ENCODE measurements at regions not wholly inside any gene's neighbourhood (a gene's known extent, or its start where the extent isn't known, plus 50 kb on each side); places are given as distances from the start of the nearest gene placed in this dataset.

DNA sequence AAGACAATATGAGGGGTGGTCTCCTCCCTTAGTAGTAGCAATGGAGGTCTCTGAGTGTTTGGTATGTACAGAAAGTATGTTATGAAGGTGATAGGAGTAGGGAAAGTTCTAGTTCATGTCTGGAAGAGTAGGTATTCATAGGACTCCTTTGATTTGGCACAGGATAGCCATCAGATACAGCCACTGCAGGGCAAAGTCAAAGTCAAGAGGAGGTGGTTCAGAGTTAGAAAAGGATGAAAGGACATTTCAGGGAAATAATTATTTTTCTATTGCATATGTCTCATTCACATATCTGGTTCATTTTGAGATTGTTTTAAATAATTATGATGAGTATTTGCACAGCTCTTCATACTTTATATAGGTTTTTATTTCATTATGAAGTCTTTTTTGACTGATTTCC, 381.1 kb downstream of the MFSD1 start:
- POLR2A ChIA-PET = no interaction called here

DNA sequence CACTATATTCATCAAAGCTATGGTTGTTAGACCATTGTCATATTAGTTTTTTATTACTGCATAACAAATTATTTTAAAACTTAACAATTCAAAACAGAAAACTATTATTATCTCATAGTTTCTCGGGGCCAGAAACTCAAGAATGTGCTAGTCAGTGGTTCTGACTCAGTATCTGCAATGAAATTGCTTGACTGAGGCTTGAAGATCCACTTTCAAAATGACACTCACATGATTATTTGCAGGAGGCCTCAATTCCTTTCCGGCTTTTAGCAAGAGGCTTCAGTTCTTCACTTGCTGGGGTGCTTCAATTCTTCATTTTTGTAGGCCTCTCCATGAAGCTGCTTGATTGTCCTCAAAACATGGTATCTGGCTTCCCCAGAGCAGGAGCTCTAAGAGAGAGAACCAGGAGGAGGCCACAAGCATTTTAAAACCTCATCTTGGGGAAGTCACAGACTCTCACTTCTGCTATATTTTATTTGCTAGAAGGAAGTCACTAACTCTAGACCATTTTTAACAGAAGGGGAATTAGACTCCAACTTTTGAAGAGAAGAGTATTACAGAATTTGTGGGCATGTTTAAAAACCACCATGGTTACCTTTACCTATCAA, 383.7 kb downstream of the MFSD1 start:
- ChIA-PET CTCF (interaction anchor here (1.7 kb wide), 1 partner anchor 10 kb away, joined by 3 read pairs; no protein-coding TSS in a partner anchor), POLR2A (no interaction called here)
- no peaks in the 10 kb centered on the region for H3K79me2 ChIP-seq (ENCODE audit: insufficient read depth)
- H3K9me2 ChIP-seq = no peaks in the 10 kb centered on the region
- H3K36me3 ChIP-seq (replicated peaks in 1 of 2; ENCODE audit: control insufficient read depth in 1 of 2, insufficient read depth in 2 of 2, low read length in 1 of 2) = no peaks in the 10 kb centered on the region
- no peak overlapping the region for H3K4me2 ChIP-seq
- no peak for DNase-seq
- H3K27ac ChIP-seq (ENCODE audit: low read depth in 2 of 2, low read length in 1 of 2) = no peak overlapping the region
- TF ChIP-seq, protein P1, sequence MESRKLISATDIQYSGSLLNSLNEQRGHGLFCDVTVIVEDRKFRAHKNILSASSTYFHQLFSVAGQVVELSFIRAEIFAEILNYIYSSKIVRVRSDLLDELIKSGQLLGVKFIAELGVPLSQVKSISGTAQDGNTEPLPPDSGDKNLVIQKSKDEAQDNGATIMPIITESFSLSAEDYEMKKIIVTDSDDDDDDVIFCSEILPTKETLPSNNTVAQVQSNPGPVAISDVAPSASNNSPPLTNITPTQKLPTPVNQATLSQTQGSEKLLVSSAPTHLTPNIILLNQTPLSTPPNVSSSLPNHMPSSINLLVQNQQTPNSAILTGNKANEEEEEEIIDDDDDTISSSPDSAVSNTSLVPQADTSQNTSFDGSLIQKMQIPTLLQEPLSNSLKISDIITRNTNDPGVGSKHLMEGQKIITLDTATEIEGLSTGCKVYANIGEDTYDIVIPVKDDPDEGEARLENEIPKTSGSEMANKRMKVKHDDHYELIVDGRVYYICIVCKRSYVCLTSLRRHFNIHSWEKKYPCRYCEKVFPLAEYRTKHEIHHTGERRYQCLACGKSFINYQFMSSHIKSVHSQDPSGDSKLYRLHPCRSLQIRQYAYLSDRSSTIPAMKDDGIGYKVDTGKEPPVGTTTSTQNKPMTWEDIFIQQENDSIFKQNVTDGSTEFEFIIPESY (IDR thresholded peaks at IDR 0.05; ENCODE audit: borderline replicate concordance, low read depth) = no peak
- TF ChIP-seq POLR2AphosphoS5 (IDR thresholded peaks at IDR 0.05; ENCODE audit: low read depth, low read length) (no peak), EZH2phosphoT487 (IDR thresholded peaks at IDR 0.05; ENCODE audit: borderline replicate concordance, low read depth) (no peak), FOXJ3 (CRISPR knock-in tag; IDR thresholded peaks at IDR 0.05) (no peak), MXI1 (IDR thresholded peaks at IDR 0.05; ENCODE audit: low read depth, low read length) (no peak), GABPA (IDR thresholded peaks at IDR 0.05; ENCODE audit: low read depth) (no peak), ELF1 (IDR thresholded peaks at IDR 0.05) (no peak)
- TF ChIP-seq, protein P2, sequence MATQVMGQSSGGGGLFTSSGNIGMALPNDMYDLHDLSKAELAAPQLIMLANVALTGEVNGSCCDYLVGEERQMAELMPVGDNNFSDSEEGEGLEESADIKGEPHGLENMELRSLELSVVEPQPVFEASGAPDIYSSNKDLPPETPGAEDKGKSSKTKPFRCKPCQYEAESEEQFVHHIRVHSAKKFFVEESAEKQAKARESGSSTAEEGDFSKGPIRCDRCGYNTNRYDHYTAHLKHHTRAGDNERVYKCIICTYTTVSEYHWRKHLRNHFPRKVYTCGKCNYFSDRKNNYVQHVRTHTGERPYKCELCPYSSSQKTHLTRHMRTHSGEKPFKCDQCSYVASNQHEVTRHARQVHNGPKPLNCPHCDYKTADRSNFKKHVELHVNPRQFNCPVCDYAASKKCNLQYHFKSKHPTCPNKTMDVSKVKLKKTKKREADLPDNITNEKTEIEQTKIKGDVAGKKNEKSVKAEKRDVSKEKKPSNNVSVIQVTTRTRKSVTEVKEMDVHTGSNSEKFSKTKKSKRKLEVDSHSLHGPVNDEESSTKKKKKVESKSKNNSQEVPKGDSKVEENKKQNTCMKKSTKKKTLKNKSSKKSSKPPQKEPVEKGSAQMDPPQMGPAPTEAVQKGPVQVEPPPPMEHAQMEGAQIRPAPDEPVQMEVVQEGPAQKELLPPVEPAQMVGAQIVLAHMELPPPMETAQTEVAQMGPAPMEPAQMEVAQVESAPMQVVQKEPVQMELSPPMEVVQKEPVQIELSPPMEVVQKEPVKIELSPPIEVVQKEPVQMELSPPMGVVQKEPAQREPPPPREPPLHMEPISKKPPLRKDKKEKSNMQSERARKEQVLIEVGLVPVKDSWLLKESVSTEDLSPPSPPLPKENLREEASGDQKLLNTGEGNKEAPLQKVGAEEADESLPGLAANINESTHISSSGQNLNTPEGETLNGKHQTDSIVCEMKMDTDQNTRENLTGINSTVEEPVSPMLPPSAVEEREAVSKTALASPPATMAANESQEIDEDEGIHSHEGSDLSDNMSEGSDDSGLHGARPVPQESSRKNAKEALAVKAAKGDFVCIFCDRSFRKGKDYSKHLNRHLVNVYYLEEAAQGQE (IDR thresholded peaks at IDR 0.05; ENCODE audit: low read depth, low read length) = no peak
- TF ChIP-seq, protein P3, sequence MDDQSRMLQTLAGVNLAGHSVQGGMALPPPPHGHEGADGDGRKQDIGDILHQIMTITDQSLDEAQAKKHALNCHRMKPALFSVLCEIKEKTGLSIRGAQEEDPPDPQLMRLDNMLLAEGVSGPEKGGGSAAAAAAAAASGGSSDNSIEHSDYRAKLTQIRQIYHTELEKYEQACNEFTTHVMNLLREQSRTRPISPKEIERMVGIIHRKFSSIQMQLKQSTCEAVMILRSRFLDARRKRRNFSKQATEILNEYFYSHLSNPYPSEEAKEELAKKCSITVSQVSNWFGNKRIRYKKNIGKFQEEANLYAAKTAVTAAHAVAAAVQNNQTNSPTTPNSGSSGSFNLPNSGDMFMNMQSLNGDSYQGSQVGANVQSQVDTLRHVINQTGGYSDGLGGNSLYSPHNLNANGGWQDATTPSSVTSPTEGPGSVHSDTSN (IDR thresholded peaks at IDR 0.05) = no peak
- TF ChIP-seq, protein P4, sequence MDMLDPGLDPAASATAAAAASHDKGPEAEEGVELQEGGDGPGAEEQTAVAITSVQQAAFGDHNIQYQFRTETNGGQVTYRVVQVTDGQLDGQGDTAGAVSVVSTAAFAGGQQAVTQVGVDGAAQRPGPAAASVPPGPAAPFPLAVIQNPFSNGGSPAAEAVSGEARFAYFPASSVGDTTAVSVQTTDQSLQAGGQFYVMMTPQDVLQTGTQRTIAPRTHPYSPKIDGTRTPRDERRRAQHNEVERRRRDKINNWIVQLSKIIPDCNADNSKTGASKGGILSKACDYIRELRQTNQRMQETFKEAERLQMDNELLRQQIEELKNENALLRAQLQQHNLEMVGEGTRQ (IDR thresholded peaks at IDR 0.05; ENCODE audit: borderline replicate concordance, low read depth, low read length) = no peak
- TF ChIP-seq, protein P5, sequence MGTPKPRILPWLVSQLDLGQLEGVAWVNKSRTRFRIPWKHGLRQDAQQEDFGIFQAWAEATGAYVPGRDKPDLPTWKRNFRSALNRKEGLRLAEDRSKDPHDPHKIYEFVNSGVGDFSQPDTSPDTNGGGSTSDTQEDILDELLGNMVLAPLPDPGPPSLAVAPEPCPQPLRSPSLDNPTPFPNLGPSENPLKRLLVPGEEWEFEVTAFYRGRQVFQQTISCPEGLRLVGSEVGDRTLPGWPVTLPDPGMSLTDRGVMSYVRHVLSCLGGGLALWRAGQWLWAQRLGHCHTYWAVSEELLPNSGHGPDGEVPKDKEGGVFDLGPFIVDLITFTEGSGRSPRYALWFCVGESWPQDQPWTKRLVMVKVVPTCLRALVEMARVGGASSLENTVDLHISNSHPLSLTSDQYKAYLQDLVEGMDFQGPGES (IDR thresholded peaks at IDR 0.05; ENCODE audit: low read depth, low read length) = no peak
- no peak overlapping the region for H3K9ac ChIP-seq
- no peak overlapping the region for H2AFZ ChIP-seq (ENCODE audit: low read depth)
- no peaks in the 10 kb centered on the region for H4K20me1 ChIP-seq (ENCODE audit: insufficient read depth)
- peaks cover 2% of the 10 kb centered on the region for H3F3A ChIP-seq (replicated peaks; ENCODE audit: insufficient read depth)
- no peaks in the 10 kb centered on the region for H3K9me3 ChIP-seq
- no peak overlapping the region for H3K4me3 ChIP-seq (ENCODE audit: low read depth in 2 of 2, low read length in 1 of 2)
- H3K4me1 ChIP-seq (ENCODE audit: control insufficient read depth in 1 of 2, insufficient read depth in 2 of 2, low read depth in 1 of 2, low read length in 1 of 2) = peaks cover 3 to 13% of the 10 kb centered on the region in 2 experiments; a peak in 3 of 4 replicates
- H3K27me3 ChIP-seq (ENCODE audit: insufficient read depth) = no peaks in the 10 kb centered on the region
- WGBS (ENCODE audit: low lambda C conversion rate) = 82% methylated on average over 2 of the region's 2 CpGs

More for the DNA sequence above, 381.1 kb downstream of the MFSD1 start:
- no peak overlapping the region for H3K27ac ChIP-seq (ENCODE audit: low read depth in 2 of 2, low read length in 1 of 2)
- no peak overlapping the region for H3K9ac ChIP-seq
- H3K27me3 ChIP-seq (ENCODE audit: insufficient read depth) = no peaks in the 10 kb centered on the region
- H3K4me1 ChIP-seq (ENCODE audit: control insufficient read depth in 1 of 2, insufficient read depth in 2 of 2, low read depth in 1 of 2, low read length in 1 of 2) = no peaks in the 10 kb centered on the region; a peak in 2 of 4 replicates
- no peak overlapping the region for H2AFZ ChIP-seq (ENCODE audit: low read depth)
- H3K36me3 ChIP-seq (replicated peaks in 1 of 2; ENCODE audit: control insufficient read depth in 1 of 2, insufficient read depth in 2 of 2, low read length in 1 of 2) = no peaks in the 10 kb centered on the region
- no peaks in the 10 kb centered on the region for H3K9me2 ChIP-seq
- no peaks in the 10 kb centered on the region for H3F3A ChIP-seq (replicated peaks; ENCODE audit: insufficient read depth)
- no peak overlapping the region for H3K4me2 ChIP-seq
- no peak for DNase-seq
- H3K79me2 ChIP-seq (ENCODE audit: insufficient read depth) = no peaks in the 10 kb centered on the region
- no peaks in the 10 kb centered on the region for H4K20me1 ChIP-seq (ENCODE audit: insufficient read depth)
- TF ChIP-seq MEF2A (IDR thresholded peaks at IDR 0.05; ENCODE audit: borderline replicate concordance, low read depth) (no peak), RXRA (IDR thresholded peaks at IDR 0.05; ENCODE audit: borderline replicate concordance, low read depth) (no peak)
- CTCF ChIA-PET = interaction anchor here (0.7 kb wide), 1 partner anchor 524 kb away, joined by 3 read pairs; no protein-coding TSS in a partner anchor
- H3K4me3 ChIP-seq (ENCODE audit: low read depth in 2 of 2, low read length in 1 of 2) = no peak overlapping the region
- H3K9me3 ChIP-seq = no peaks in the 10 kb centered on the region
